ENCODE measurements at regions not wholly inside any gene's neighbourhood (a gene's known extent, or its start where the extent isn't known, plus 50 kb on each side); places are given as distances from the start of the nearest gene placed in this dataset.

- H3K4me2 ChIP-seq (ENCODE audit: low read depth, low read length, poor library complexity, severe bottlenecking), result no peak overlapping the region
- H3F3A ChIP-seq (ENCODE audit: insufficient read depth), result no peaks in the 10 kb centered on the region
- H3K36me3 ChIP-seq (ENCODE audit: low read length), result no peaks in the 10 kb centered on the region
- H3K9me2 ChIP-seq (replicated peaks; ENCODE audit: insufficient read depth, low read length), result no peaks in the 10 kb centered on the region
- no peaks in the 10 kb centered on the region for H3K9me3 ChIP-seq (ENCODE audit: insufficient read depth, low read length)
- H3K79me2 ChIP-seq (ENCODE audit: insufficient read depth, low read length), result no peaks in the 10 kb centered on the region
- no peak for TF ChIP-seq EZH2phosphoT487 (conservative IDR thresholded peaks at IDR 0.05; ENCODE audit: low read length)
- TF ChIP-seq, protein P1, sequence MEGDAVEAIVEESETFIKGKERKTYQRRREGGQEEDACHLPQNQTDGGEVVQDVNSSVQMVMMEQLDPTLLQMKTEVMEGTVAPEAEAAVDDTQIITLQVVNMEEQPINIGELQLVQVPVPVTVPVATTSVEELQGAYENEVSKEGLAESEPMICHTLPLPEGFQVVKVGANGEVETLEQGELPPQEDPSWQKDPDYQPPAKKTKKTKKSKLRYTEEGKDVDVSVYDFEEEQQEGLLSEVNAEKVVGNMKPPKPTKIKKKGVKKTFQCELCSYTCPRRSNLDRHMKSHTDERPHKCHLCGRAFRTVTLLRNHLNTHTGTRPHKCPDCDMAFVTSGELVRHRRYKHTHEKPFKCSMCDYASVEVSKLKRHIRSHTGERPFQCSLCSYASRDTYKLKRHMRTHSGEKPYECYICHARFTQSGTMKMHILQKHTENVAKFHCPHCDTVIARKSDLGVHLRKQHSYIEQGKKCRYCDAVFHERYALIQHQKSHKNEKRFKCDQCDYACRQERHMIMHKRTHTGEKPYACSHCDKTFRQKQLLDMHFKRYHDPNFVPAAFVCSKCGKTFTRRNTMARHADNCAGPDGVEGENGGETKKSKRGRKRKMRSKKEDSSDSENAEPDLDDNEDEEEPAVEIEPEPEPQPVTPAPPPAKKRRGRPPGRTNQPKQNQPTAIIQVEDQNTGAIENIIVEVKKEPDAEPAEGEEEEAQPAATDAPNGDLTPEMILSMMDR (IDR thresholded peaks at IDR 0.05; ENCODE audit: insufficient read depth, low read length, poor library complexity, severe bottlenecking), result no peak
- no peak overlapping the region for H2AFZ ChIP-seq (ENCODE audit: low read depth, low read length, severe bottlenecking)
- H3K27me3 ChIP-seq (ENCODE audit: low read length), result no peaks in the 10 kb centered on the region
- no peak overlapping the region for H3K4me3 ChIP-seq (ENCODE audit: insufficient read depth, low read length, poor library complexity, severe bottlenecking)
- no peak overlapping the region for H3K27ac ChIP-seq (ENCODE audit: low read depth, low read length)
- no peaks in the 10 kb centered on the region for H4K20me1 ChIP-seq (ENCODE audit: low read depth, low read length)
- no peak overlapping the region for H3K9ac ChIP-seq (ENCODE audit: low read length)
These were observed 266.0 kb downstream of the PAPSS1 start for GRCh38 chr4:107453987-107454386.

GRCh38 chr4:107452717-107453630 lies 267.1 kb downstream of the PAPSS1 start:
- Histone ChIP-seq H3K27ac (ENCODE audit: low read depth, low read length) (no peak overlapping the region), H3K79me2 (ENCODE audit: insufficient read depth, low read length) (no peaks in the 10 kb centered on the region), H3K36me3 (ENCODE audit: low read length) (no peaks in the 10 kb centered on the region), H2AFZ (ENCODE audit: low read depth, low read length, severe bottlenecking) (no peak overlapping the region), H3K9me2 (replicated peaks; ENCODE audit: insufficient read depth, low read length) (no peaks in the 10 kb centered on the region), H3K9ac (ENCODE audit: low read length) (no peak overlapping the region), H3K27me3 (ENCODE audit: low read length) (no peaks in the 10 kb centered on the region), H3K4me2 (ENCODE audit: low read depth, low read length, poor library complexity, severe bottlenecking) (no peak overlapping the region), H3F3A (ENCODE audit: insufficient read depth) (no peaks in the 10 kb centered on the region), H3K4me3 (ENCODE audit: insufficient read depth, low read length, poor library complexity, severe bottlenecking) (no peak overlapping the region), H4K20me1 (ENCODE audit: low read depth, low read length) (no peaks in the 10 kb centered on the region), H3K9me3 (ENCODE audit: insufficient read depth, low read length) (no peaks in the 10 kb centered on the region)
- no peak for TF ChIP-seq EZH2phosphoT487 (conservative IDR thresholded peaks at IDR 0.05; ENCODE audit: low read length)
- TF ChIP-seq, protein P1 (IDR thresholded peaks at IDR 0.05; ENCODE audit: insufficient read depth, low read length, poor library complexity, severe bottlenecking), result no peak

DNA sequence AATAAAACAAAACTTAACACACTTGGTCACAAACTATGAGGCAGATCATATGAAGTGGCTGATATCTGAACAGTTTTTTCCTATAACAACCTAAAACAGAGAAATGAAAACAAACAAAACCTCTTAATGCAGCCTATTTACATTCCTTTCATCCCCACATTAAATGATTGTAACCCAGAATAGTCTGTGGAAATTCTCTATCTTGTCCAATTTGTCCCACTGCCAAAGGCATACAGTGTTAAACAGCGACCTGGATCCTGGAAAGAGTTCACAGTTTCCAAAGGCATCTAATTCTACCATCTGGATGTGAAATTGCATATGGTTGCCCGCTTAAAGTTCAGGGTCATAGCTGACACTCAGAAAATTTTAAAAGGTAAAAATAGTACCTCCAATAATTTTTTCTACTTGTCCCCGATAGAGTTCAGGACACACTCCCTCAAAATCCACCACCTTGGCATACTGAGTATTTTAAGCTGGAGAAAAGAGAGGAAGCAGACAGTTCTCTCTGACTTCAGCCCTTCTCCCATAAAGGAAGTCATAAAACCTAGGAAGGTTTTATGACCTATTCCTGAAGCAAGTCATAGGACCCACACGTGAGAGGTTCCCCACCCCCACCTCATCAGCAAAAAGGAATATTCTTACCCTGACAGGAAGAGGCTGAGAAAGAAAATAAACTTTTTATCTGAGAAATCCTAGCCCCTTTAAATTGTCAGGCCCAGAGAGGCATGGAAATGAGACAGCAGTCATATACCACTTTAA lies 270.2 kb downstream of the PAPSS1 start:
- Histone ChIP-seq H3K9ac (ENCODE audit: low read length) (no peak overlapping the region), H3K36me3 (ENCODE audit: low read length) (no peaks in the 10 kb centered on the region), H3K79me2 (ENCODE audit: insufficient read depth, low read length) (no peaks in the 10 kb centered on the region), H3K9me2 (replicated peaks; ENCODE audit: insufficient read depth, low read length) (no peaks in the 10 kb centered on the region), H3K4me3 (ENCODE audit: insufficient read depth, low read length, poor library complexity, severe bottlenecking) (no peak overlapping the region), H3K27me3 (ENCODE audit: low read length) (no peaks in the 10 kb centered on the region), H4K20me1 (ENCODE audit: low read depth, low read length) (no peaks in the 10 kb centered on the region), H3K9me3 (ENCODE audit: insufficient read depth, low read length) (no peaks in the 10 kb centered on the region), H2AFZ (ENCODE audit: low read depth, low read length, severe bottlenecking) (no peak overlapping the region), H3F3A (ENCODE audit: insufficient read depth) (no peaks in the 10 kb centered on the region), H3K4me2 (ENCODE audit: low read depth, low read length, poor library complexity, severe bottlenecking) (no peak overlapping the region), H3K27ac (ENCODE audit: low read depth, low read length) (no peak overlapping the region)
- TF ChIP-seq, protein P1 (IDR thresholded peaks at IDR 0.05; ENCODE audit: insufficient read depth, low read length, poor library complexity, severe bottlenecking), result no peak
- no peak for TF ChIP-seq EZH2phosphoT487 (conservative IDR thresholded peaks at IDR 0.05; ENCODE audit: low read length)

All from SU-DHL-6 (cell line).